G401 (cell line): ENCODE measurements at regions not wholly inside any gene's neighbourhood (a gene's known extent, or its start where the extent isn't known, plus 50 kb on each side); places are given as distances from the start of the nearest gene placed in this dataset.
"Not testable (repeated sequence)": the region's sequence is repeated elsewhere in the genome, so short reads cannot be mapped to it uniquely, and the experiment has no call there.

ENCODE experiments used
- DNase-seq: peaks from one replicate; pipeline ENCODE4 v3.0.0-alpha.2; 2015; ENCODE audit warnings: low spot score
- in situ Hi-C: cut with HindIII; loops from 2 replicates; pipeline ENCODE4 v1.10.0; 2016; ENCODE audit warnings: low sequenced_read_pairs, mixed read lengths

DNA sequence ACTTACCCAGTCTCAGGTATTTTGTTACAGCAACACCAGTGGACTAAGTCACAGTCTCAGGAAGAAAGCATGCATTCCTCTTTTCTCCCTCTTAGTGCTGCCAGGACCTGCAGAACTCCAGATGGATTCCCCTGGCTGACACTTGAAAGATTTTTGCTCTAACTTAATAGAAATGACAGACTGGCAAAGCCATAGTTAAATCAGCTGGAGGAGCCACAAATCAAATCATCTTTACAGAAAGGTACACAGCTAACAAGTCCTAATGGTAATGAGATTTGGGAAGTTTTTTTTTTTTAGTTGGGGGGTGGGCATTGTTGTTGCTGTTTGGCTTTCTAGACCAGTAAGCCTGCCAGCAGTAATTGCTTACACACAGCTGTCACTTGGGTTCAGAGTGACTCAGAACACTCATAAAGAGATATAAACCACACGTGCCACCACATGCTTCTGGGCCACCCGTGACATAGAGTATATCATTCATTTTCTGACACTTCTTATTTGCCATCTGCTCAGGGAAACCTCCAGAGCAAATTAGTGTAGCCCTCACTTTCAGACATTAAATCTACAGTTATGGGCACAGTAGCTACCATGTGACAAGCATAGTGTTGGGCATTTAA lies 72.4 kb downstream of the FH start:
- in situ Hi-C loops: no loop called here
- DNase-seq: peak; percentile 52

DNA sequence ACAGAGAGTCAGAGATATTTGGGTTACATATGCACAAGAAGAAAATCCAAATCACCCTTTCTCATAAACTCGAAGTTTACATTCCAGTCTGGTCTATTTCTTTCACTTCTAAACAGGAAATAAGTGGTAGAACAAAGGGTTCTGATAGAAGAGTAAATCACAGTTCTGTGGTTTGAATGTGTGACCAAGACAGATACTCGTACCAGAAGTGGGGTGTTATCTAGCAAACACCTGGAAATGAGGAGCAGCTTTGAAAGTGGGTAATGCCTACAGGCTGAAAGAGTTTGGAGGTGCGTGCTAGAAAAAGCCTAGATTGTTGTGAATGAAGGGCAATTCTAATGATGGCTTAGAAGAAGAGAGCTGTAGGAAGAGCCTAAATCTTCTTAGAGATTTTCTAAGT lies 74.7 kb downstream of the FH start:
- in situ Hi-C loops: no loop called here
- no peak for DNase-seq

DNA sequence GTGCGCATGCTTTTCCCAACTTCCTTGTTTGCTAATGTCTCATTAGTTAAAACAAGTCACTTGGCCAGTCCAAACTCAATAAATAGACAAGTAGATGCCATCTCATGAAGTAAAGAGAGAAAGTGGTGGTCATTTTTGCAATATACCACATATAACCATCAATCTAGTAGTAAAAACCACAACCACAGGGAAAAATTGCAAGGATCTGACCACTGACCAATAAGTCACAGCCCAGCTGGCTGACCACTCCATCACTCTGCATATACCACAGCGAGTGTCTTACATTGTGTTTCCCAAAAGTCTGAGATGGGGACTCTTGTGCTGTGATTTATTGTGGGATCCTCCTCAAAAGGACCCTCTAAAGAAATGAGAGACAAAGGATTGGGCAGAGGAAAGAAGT lies 76.0 kb downstream of the FH start:
- DNase-seq: no peak
- in situ Hi-C loops: no loop called here

DNA sequence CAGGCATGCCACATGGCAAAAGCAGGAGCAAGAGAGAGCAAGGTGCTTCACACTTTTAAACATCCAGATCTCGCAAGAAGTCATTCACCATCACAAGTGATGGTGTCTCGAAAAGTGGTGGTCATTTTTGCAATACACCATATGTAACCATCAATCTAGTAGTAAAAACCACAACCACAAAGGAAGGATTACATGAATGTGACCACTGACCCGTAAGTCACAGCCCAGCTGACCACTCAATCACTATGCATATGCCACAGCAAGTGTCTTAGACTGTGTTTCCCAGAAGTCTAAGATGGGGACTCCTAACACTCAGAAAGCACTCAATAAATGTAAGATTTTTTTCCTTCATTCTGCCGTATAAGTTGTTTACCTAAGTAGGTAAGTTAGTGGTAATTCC lies 76.9 kb downstream of the FH start:
- in situ Hi-C loops: no loop called here
- no peak for DNase-seq

DNA sequence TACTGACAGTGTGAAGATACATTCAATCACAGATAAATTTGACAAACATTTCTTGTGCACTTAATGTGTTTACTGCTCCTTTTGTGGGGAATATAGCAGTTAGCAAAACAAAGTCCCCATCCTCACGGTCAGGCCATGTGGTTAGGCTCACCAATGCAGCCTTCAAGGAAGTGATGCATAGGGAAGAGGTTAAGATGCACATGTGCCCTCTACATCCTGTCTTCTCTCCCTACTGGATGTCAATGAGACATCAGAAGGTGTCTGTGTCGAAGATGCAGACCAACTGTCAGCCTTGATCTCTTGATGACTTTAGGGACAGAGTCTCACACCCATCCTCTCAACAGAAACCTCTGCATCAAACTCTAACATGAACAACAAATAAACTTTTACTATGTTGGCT lies 78.7 kb downstream of the FH start:
- DNase-seq: no peak
- in situ Hi-C loops: no loop called here

DNA sequence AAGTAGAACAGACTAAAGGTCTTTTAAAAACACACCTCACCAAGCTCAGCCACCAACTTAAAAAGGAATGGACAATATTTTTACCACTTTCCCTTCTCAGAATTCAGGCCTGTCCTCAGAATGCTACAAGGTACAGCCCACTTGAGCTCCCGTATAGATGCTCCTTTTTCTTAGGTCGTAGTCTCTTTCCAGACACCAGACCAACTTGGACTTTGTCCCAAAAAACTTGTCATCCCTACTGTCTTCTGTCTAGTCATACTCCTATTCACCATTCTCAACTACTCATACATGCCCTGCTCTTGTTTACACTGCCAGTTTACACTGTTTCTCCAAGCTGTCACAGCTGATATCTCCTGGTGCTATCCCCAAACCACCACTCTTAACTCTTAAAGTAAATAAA lies 80.9 kb downstream of the FH start:
- in situ Hi-C loops, DNase-seq: not testable (repeated sequence)

DNA sequence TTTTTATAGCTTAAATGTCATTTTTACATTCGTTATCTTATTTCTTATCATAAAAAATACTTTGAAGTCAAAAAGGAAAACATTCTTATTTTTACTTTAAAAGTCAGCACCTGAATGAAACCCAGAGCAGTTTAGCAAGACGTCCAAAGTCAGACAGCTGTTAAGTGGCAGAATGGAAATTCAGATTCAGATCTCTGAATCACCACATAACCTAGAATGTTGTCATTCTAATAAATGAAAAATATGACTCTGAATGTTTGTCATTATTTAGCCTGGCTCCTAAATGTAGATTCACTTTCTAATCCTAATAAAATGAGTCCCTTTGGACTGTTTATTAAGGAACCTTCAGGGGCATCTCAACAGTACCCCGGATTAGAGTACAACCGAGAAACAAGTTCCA lies 75.2 kb upstream of the RGS7 start:
- in situ Hi-C loops: no loop called here
- DNase-seq: no peak

DNA sequence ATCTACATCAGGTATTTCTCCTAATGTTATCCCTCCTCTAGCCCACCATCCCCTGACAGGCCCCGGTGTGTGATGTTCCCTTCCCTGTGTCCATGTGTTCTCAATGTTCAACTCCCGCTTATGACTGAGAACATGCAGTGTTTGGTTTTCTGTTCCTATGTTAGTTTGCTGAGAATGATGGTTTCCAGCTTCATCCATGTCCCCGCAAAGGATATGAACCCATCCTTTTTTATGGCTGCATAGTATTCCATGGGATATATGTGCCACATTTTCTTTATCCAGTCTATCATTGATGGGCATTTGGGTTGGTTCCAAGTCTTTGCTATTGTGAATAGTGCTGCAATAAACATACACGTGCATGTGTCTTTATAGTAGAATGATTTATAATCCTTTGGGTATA lies 68.1 kb upstream of the RGS7 start:
- in situ Hi-C loops, DNase-seq: not testable (repeated sequence)

DNA sequence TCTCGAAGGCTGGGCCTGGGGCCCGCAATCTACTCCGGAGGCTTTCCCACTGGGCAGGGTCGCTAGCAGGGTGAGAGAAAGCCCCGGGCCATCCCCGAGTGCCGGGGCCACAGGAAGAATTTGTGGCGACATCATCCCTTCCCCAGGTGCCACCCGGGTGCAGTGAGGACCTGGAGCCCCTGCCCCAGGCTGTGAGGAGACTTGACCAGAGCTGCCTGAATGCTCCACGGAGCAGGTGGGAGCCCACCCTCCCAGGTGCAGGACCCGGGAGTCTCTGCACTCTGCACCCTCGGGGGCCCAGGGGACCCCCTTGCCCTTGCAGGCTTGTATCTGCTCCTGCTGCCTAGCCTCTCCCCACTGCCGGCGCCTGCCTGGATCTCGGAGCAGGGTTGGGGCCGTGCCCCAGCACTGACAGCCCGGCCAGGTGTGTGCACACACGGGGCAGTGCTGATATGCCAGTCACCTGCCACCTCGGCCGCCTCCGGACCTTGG lies 67.5 kb upstream of the RGS7 start:
- in situ Hi-C loops: no loop called here
- DNase-seq: peak; percentile 54

DNA sequence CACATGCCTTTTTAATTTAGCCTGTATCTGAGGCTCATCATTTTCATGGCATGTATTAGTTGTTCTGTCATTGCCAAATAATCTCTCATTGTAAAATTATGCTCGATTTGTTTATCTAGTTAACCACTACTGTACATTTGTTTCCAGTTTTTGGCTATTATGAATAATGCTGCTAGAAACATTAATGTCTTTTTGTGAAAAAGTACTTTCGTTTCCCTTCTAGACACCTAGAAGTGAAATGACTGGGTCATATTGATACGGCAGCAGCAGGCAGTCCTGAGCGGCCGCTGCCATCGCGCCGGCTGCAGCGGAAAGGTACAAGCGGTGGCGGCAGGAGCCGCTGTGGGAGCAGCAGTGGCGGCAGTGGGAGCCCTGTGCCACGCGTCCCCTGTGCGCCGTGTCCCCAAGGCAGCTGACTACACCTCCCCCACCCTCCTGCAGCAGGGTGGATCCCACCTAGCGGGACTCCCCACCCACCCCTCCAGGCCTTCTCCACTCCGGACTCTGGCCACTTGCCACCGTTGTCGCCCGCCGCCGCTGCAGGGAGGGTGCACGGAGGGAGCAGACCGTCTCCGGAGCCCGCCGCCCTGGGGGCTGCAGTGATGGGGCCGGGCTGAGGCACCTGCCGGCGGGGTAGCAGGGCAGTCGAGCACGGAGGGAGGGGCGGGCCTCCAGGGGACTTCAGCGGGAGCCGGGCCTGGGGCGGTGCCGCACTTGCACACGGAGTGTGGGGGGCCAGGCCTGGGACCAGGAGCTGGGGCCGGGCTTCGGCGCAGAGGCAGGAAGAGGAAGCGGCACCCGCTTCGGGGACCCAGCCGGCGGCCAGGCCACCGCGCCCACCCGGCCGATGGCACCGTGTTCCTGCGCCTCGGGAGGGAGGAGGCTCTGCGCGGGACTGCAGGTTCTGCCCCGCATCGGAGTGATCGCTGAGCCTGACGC lies 66.8 kb upstream of the RGS7 start:
- in situ Hi-C loops: no loop called here
- peak; percentile 77 for DNase-seq

DNA sequence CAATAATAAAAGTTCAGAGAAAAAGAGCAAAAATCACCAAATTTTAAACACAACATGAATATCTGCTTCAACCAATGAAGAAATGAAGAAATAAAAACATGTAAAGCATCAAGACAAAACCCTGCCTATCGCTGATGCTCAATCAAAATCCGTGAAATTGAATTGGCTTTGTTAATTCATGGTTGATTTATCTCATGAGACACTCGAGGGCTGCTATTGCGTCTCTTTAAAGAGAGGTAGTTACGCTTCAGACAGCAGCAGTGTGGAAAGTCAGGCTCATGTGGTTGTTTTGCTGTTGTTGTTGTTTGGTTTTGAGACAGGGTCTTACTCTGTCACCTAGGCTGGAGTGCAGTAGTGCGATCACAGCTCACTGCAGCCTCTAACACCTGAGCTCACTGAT lies 65.5 kb upstream of the RGS7 start:
- in situ Hi-C loops: no loop called here
- DNase-seq: no peak

DNA sequence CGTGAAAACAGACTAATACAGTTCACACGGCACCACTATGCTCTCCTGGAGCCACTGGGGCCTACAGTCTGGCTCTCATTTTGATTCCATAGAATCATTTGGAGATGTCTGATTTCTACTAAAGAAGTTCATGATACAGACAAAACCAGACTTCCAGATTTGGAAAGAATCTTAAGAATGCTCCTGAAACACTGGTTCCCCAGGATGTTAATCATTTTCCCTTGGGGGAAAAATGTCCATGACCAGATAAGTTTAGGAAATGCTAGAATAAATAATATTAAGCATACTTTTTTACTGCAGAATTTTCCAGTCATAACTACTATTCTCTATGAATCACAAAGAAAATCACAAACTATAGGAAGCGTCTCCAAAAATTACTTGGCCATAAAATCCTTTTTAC lies 63.0 kb upstream of the RGS7 start:
- in situ Hi-C loops: no loop called here
- no peak for DNase-seq

DNA sequence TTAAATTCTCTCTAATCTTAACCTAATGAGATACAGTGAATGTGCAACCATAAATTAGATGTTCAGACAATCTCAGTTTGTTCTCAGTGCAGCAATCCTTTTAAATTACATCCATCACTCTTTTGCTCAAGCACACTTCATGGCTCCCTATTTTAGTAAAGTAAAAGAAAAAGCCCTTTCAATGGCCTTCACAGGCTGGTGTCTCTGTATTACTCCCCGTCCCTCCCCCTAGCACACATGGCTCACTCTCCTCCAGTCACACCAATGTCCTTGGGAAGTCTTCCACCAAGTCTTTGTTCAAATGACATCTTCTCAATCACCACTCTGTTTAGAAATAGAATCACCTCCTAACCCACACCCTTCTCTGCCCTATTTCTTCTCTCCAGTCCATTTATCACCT lies 60.3 kb upstream of the RGS7 start:
- no peak for DNase-seq
- in situ Hi-C loops: no loop called here

DNA sequence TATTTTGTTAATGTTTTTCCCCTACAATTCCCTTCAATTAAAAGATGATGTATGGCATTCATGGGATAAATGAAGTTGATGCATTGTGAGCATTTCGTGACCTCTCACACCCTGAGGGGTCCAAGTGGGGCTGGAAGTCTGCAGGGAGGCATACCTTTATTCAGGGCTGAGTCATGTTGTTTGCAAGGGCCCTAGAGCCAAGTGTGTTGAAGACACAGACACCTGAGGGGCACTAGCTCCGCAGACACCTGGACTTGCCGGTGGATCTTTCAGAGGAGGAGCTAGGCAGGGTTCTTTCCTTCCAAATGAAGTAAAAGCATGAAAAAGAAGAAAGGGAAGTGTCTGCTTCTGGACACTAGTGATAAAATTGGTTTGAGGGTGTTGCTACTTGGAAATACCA lies 57.0 kb upstream of the RGS7 start:
- no peak for DNase-seq
- in situ Hi-C loops: no loop called here

DNA sequence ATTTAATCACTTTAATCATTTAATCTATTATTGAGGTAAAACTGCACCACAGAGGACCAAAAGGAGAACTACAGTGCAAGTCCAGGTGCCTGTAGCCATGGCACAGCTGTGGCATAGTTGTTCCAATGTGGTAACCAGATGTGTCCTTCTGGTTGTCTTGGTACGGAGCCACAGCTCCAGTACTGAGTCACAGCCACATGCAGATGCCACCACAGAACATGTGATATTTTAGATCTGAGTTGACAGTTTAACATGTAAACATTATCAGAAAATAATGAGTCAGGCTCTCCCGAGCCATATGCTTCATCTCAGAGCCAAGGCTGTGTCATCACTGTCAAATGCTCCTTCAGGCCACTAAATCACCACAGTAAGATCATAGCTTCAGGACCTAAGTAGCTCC lies 56.4 kb upstream of the RGS7 start:
- peak; percentile 89 for DNase-seq
- in situ Hi-C loops: no loop called here

DNA sequence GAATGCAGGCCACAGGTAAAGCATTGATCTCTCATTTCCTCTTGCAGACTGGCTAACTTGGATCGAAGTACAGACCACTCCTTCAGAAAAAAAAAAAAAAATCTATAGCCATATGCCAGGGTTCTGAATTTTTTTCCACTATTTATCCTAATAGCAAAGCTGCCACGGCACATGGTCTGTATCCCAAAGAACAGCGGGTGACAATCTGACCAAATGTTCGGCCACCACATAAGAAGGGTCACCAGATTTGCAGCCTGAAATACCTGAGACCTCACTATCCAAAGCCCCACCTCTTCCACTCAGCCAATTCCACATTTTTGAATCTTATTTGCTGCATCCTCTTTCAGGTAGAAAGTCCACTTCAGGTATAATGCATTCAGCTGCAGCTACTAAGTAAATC lies 55.6 kb upstream of the RGS7 start:
- peak; percentile 92 for DNase-seq
- in situ Hi-C loops: no loop called here

DNA sequence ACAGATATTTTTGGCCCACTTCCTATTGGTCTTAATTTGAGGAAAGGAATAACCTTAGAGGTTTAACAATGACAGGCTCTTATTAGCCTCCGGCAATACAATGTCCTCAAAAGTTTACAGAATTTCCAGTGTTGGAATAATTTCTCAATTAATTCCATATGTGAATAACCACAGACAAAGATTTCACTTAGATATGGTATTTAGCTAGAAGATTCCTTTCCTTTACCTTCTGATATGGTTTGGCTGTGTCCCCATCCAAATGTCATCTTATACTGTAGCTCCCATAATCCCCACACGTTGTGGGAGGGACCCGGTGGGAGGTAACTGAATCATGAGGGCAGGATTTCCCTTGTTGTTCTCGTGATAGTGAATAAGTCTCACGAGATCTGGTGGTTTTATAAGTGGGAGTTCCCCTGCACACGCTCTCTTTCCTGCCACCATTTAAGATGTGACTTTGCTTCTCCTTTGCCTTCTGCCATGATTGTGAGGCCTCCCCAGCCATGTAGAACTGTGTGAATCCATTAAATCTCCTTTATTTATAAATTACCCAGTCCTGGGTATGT lies 54.9 kb upstream of the RGS7 start:
- DNase-seq: no peak
- in situ Hi-C loops: no loop called here

DNA sequence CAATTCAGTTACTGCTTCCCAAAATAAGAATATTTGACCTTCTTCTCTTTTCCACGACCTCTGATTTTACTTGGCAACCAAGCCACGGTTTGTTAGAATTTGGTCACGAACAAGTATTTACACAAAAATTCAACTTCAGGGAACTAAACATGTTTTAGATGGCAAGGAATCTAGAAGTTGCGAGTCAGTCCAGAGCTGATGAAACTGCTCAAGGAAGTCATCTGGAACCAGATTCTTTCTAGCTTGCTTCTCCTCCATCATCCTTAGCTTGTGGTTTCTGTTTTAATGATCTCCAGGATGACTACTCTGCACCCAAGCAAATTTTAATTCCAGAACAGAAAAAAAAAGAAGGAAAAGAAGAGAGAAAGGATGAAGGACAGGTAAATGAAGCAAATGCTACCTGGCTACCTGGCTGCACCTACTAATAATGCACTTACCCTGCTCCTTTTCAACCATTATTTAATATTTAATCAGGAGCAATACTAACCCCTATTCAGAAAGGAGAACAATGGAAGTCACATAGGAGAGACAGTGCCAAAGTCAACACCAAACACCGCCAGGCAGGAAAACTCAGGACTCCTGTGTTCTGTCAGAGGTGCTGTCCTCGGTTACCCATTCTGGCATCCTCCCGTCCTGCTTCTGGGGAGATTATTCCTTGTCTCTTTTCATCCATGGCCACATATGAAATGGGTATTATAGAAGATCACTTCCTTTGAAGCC lies 54.2 kb upstream of the RGS7 start:
- in situ Hi-C loops: no loop called here
- DNase-seq: no peak

DNA sequence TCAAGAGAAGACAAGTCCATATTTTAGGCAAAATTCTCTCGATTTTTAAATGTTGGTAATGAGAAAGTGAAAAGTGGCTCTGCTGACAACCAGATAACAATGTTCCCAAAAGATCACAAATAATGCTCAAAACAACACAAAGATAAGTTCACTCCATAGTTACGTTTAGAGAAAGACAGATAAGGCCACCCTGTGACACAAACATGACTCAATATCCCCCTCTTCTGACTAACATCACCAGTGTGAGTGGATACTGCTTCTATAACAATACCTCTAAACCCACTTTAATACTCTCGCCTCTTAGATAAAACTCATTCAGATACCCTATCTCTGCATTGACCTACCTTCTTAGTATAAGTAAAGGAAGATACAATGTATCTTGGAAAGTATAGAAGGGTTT lies 51.2 kb upstream of the RGS7 start:
- DNase-seq: no peak
- in situ Hi-C loops: no loop called here
